ENCODE measurements at regions not wholly inside any gene's neighbourhood (a gene's known extent, or its start where the extent isn't known, plus 50 kb on each side); places are given as distances from the start of the nearest gene placed in this dataset.

- no peaks in the 10 kb centered on the region for H3K9me3 ChIP-seq (ENCODE audit: insufficient read depth, low read length, severe bottlenecking)
- H4K20me1 ChIP-seq (ENCODE audit: insufficient read depth, low read length) = no peaks in the 10 kb centered on the region
- H3K27me3 ChIP-seq (ENCODE audit: insufficient read depth, low read length, poor library complexity) = no peaks in the 10 kb centered on the region
- H3K4me3 ChIP-seq (ENCODE audit: low read depth in 1 of 2, low read length in 2 of 2) = no peak overlapping the region
- H3K36me3 ChIP-seq (ENCODE audit: insufficient read depth, low read length) = no peaks in the 10 kb centered on the region
- no peak overlapping the region for H2AFZ ChIP-seq (ENCODE audit: low read depth, low read length)
- DNase-seq = no peak
- ATAC-seq (ENCODE audit: insufficient read depth, low read depth) = no peak
- H3K27ac ChIP-seq (ENCODE audit: low read length) = no peak overlapping the region
- H3K4me1 ChIP-seq (ENCODE audit: insufficient read depth, low read length) = no peaks in the 10 kb centered on the region
- no peaks in the 10 kb centered on the region for H3K79me2 ChIP-seq (ENCODE audit: insufficient read depth, low read length)
- no peak overlapping the region for H3K4me2 ChIP-seq (ENCODE audit: insufficient read depth, low read length)
- H3K9ac ChIP-seq (ENCODE audit: low read depth, low read length) = no peak overlapping the region
- TF ChIP-seq, protein P1, sequence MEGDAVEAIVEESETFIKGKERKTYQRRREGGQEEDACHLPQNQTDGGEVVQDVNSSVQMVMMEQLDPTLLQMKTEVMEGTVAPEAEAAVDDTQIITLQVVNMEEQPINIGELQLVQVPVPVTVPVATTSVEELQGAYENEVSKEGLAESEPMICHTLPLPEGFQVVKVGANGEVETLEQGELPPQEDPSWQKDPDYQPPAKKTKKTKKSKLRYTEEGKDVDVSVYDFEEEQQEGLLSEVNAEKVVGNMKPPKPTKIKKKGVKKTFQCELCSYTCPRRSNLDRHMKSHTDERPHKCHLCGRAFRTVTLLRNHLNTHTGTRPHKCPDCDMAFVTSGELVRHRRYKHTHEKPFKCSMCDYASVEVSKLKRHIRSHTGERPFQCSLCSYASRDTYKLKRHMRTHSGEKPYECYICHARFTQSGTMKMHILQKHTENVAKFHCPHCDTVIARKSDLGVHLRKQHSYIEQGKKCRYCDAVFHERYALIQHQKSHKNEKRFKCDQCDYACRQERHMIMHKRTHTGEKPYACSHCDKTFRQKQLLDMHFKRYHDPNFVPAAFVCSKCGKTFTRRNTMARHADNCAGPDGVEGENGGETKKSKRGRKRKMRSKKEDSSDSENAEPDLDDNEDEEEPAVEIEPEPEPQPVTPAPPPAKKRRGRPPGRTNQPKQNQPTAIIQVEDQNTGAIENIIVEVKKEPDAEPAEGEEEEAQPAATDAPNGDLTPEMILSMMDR (IDR thresholded peaks at IDR 0.05; ENCODE audit: borderline replicate concordance, extremely low read depth, low read length, poor library complexity, severe bottlenecking) = no peak
- TF ChIP-seq EZH2 (IDR thresholded peaks at IDR 0.05; ENCODE audit: borderline replicate concordance, low read depth, low read length, severe bottlenecking) = no peak
These were observed 995.6 kb upstream of the FANCL start for GRCh38 chr2:59236723-59237122.

- Histone ChIP-seq H3K27me3 (ENCODE audit: insufficient read depth, low read length, poor library complexity) (no peaks in the 10 kb centered on the region), H3K79me2 (ENCODE audit: insufficient read depth, low read length) (no peaks in the 10 kb centered on the region), H3K27ac (ENCODE audit: low read length) (no peak overlapping the region), H3K36me3 (ENCODE audit: insufficient read depth, low read length) (no peaks in the 10 kb centered on the region), H4K20me1 (ENCODE audit: insufficient read depth, low read length) (no peaks in the 10 kb centered on the region), H3K9me3 (ENCODE audit: insufficient read depth, low read length, severe bottlenecking) (no peaks in the 10 kb centered on the region), H3K4me3 (ENCODE audit: low read depth in 1 of 2, low read length in 2 of 2) (no peak overlapping the region), H2AFZ (ENCODE audit: low read depth, low read length) (no peak overlapping the region), H3K4me2 (ENCODE audit: insufficient read depth, low read length) (no peak overlapping the region), H3K4me1 (ENCODE audit: insufficient read depth, low read length) (no peaks in the 10 kb centered on the region), H3K9ac (ENCODE audit: low read depth, low read length) (no peak overlapping the region)
- ATAC-seq (ENCODE audit: insufficient read depth, low read depth) (no peak), DNase-seq (no peak)
- no peak for TF ChIP-seq EZH2 (IDR thresholded peaks at IDR 0.05; ENCODE audit: borderline replicate concordance, low read depth, low read length, severe bottlenecking)
- TF ChIP-seq, protein P1 (IDR thresholded peaks at IDR 0.05; ENCODE audit: borderline replicate concordance, extremely low read depth, low read length, poor library complexity, severe bottlenecking) = no peak
These were observed 992.8 kb upstream of the FANCL start for GRCh38 chr2:59233920-59234319.

- DNase-seq (no peak), ATAC-seq (ENCODE audit: insufficient read depth, low read depth) (no peak)
- no peaks in the 10 kb centered on the region for H3K36me3 ChIP-seq (ENCODE audit: insufficient read depth, low read length)
- H3K4me3 ChIP-seq (ENCODE audit: low read depth in 1 of 2, low read length in 2 of 2) = no peak overlapping the region
- H2AFZ ChIP-seq (ENCODE audit: low read depth, low read length) = no peak overlapping the region
- no peak overlapping the region for H3K4me2 ChIP-seq (ENCODE audit: insufficient read depth, low read length)
- H3K9me3 ChIP-seq (ENCODE audit: insufficient read depth, low read length, severe bottlenecking) = no peaks in the 10 kb centered on the region
- H3K27me3 ChIP-seq (ENCODE audit: insufficient read depth, low read length, poor library complexity) = no peaks in the 10 kb centered on the region
- TF ChIP-seq, protein P1 (IDR thresholded peaks at IDR 0.05; ENCODE audit: borderline replicate concordance, extremely low read depth, low read length, poor library complexity, severe bottlenecking) = no peak
- no peak for TF ChIP-seq EZH2 (IDR thresholded peaks at IDR 0.05; ENCODE audit: borderline replicate concordance, low read depth, low read length, severe bottlenecking)
- H3K27ac ChIP-seq (ENCODE audit: low read length) = no peak overlapping the region
- no peaks in the 10 kb centered on the region for H3K4me1 ChIP-seq (ENCODE audit: insufficient read depth, low read length)
- H3K79me2 ChIP-seq (ENCODE audit: insufficient read depth, low read length) = no peaks in the 10 kb centered on the region
- H3K9ac ChIP-seq (ENCODE audit: low read depth, low read length) = no peak overlapping the region
- H4K20me1 ChIP-seq (ENCODE audit: insufficient read depth, low read length) = no peaks in the 10 kb centered on the region
These were observed 992.3 kb upstream of the FANCL start for GRCh38 chr2:59233448-59233847.
